ENCODE measurements at regions not wholly inside any gene's neighbourhood (a gene's known extent, or its start where the extent isn't known, plus 50 kb on each side); places are given as distances from the start of the nearest gene placed in this dataset.

- no peak overlapping the region for H3K4me3 ChIP-seq (ENCODE audit: low read length)
- H3K36me3 Mint-ChIP-seq (ENCODE audit: low read depth), result no peaks in the 10 kb centered on the region
- ATAC-seq (ENCODE audit: poor library complexity), result no peak
Measured at GRCh38 chr16:52613508-52613907, 66.6 kb upstream of the TOX3 start.

GRCh38 chr16:52611817-52612673, 65.1 kb upstream of the TOX3 start:
- H3K4me1 Mint-ChIP-seq (ENCODE audit: low read depth), result no peaks in the 10 kb centered on the region
- H3K27ac Mint-ChIP-seq, result no peak overlapping the region
- H3K36me3 Mint-ChIP-seq (ENCODE audit: low read depth), result no peaks in the 10 kb centered on the region
- Histone ChIP-seq H3K27ac (ENCODE audit: low read depth in 1 of 2, low read length in 2 of 2) (no peak overlapping the region), H3K9me3 (ENCODE audit: control insufficient read depth in 1 of 2, insufficient read depth in 1 of 2, low read length in 2 of 2) (peaks cover 0 to 5% of the 10 kb centered on the region in 2 experiments), H3K36me3 (ENCODE audit: insufficient read depth, low read length) (no peaks in the 10 kb centered on the region), H3K4me1 (ENCODE audit: insufficient read depth, low read length) (no peaks in the 10 kb centered on the region), H3K4me3 (ENCODE audit: low read length) (no peak overlapping the region), H3K27me3 (ENCODE audit: control insufficient read depth in 1 of 2, insufficient read depth in 2 of 2, low read length in 2 of 2) (no peaks in the 10 kb centered on the region)
- ChIA-PET POLR2A (no interaction called here), CTCF (no interaction called here)
- ATAC-seq (ENCODE audit: poor library complexity) (no peak), DNase-seq (no peak)
- H3K27me3 Mint-ChIP-seq, result no peaks in the 10 kb centered on the region
- intact Hi-C loops (cut with DNase I, micrococcal nuclease), result no loop called here
- TF ChIP-seq CTCF (IDR thresholded peaks at IDR 0.05), result no peak
- H3K4me3 Mint-ChIP-seq, result no peak overlapping the region
- H3K9me3 Mint-ChIP-seq, result peaks cover 14% of the 10 kb centered on the region

More at GRCh38 chr16:52613508-52613907, 66.6 kb upstream of the TOX3 start:
- Mint-ChIP-seq H3K27me3 (no peaks in the 10 kb centered on the region), H3K4me3 (no peak overlapping the region), H3K9me3 (peaks cover 17% of the 10 kb centered on the region), H3K27ac (no peak overlapping the region), H3K4me1 (ENCODE audit: low read depth) (no peaks in the 10 kb centered on the region)
- Histone ChIP-seq H3K4me1 (ENCODE audit: insufficient read depth, low read length) (no peaks in the 10 kb centered on the region), H3K27me3 (ENCODE audit: control insufficient read depth in 1 of 2, insufficient read depth in 2 of 2, low read length in 2 of 2) (no peaks in the 10 kb centered on the region), H3K9me3 (ENCODE audit: control insufficient read depth in 1 of 2, insufficient read depth in 1 of 2, low read length in 2 of 2) (peaks cover 0 to 5% of the 10 kb centered on the region in 2 experiments), H3K36me3 (ENCODE audit: insufficient read depth, low read length) (no peaks in the 10 kb centered on the region), H3K27ac (ENCODE audit: low read depth in 1 of 2, low read length in 2 of 2) (no peak overlapping the region)
- DNase-seq, result no peak
- CTCF ChIA-PET, result no interaction called here
- no peak for TF ChIP-seq CTCF (IDR thresholded peaks at IDR 0.05)
- intact Hi-C loops (cut with DNase I, micrococcal nuclease), result no loop called here
- POLR2A ChIA-PET, result no interaction called here

- intact Hi-C loops (cut with DNase I, micrococcal nuclease), result no loop called here
- Histone ChIP-seq H3K4me3 (ENCODE audit: low read length) (no peak overlapping the region), H3K4me1 (ENCODE audit: insufficient read depth, low read length) (no peaks in the 10 kb centered on the region), H3K9me3 (ENCODE audit: control insufficient read depth in 1 of 2, insufficient read depth in 1 of 2, low read length in 2 of 2) (peaks cover 0 to 6% of the 10 kb centered on the region in 2 experiments), H3K36me3 (ENCODE audit: insufficient read depth, low read length) (no peaks in the 10 kb centered on the region), H3K27me3 (ENCODE audit: control insufficient read depth in 1 of 2, insufficient read depth in 2 of 2, low read length in 2 of 2) (no peaks in the 10 kb centered on the region), H3K27ac (ENCODE audit: low read depth in 1 of 2, low read length in 2 of 2) (no peak overlapping the region)
- H3K36me3 Mint-ChIP-seq (ENCODE audit: low read depth), result no peaks in the 10 kb centered on the region
- H3K9me3 Mint-ChIP-seq, result peaks cover 3% of the 10 kb centered on the region
- CTCF ChIA-PET, result no interaction called here
- H3K4me1 Mint-ChIP-seq (ENCODE audit: low read depth), result no peaks in the 10 kb centered on the region
- H3K27ac Mint-ChIP-seq, result no peak overlapping the region
- H3K4me3 Mint-ChIP-seq, result no peak overlapping the region
- POLR2A ChIA-PET, result no interaction called here
- ATAC-seq (ENCODE audit: poor library complexity), result no peak
- no peak for TF ChIP-seq CTCF (IDR thresholded peaks at IDR 0.05)
- no peaks in the 10 kb centered on the region for H3K27me3 Mint-ChIP-seq
- DNase-seq, result no peak
Measured at GRCh38 chr16:52603015-52603414, 56.1 kb upstream of the TOX3 start.

All from CD4-positive, alpha-beta T cell (primary cell).